ENCODE measurements at regions not wholly inside any gene's neighbourhood (a gene's known extent, or its start where the extent isn't known, plus 50 kb on each side); places are given as distances from the start of the nearest gene placed in this dataset.

GRCh38 chr5:133706506-133707430 lies 94.4 kb upstream of the FSTL4 start:
- TF ChIP-seq ZBTB7A (IDR thresholded peaks at IDR 0.05; ENCODE audit: low read depth) (no peak), CEBPB (IDR thresholded peaks at IDR 0.05) (no peak), FOXM1 (IDR thresholded peaks at IDR 0.05; ENCODE audit: borderline replicate concordance, low read depth) (no peak), TEAD4 (IDR thresholded peaks at IDR 0.05) (no peak), MAX (IDR thresholded peaks at IDR 0.05) (no peak), CREB1 (IDR thresholded peaks at IDR 0.05; ENCODE audit: low read depth) (no peak), RAD21 (IDR thresholded peaks at IDR 0.05; ENCODE audit: low read depth) (no peak)

- TF ChIP-seq EGR1 (IDR thresholded peaks at IDR 0.05) (no peak), TAF1 (IDR thresholded peaks at IDR 0.05; ENCODE audit: low read depth) (no peak), TEAD4 (IDR thresholded peaks at IDR 0.05) (no peak), FOXM1 (IDR thresholded peaks at IDR 0.05; ENCODE audit: borderline replicate concordance, low read depth) (no peak), REST (IDR thresholded peaks at IDR 0.05; ENCODE audit: low read depth) (no peak), YY1 (IDR thresholded peaks at IDR 0.05; ENCODE audit: low read depth) (no peak), ZBTB7A (IDR thresholded peaks at IDR 0.05; ENCODE audit: low read depth) (no peak), USF1 (IDR thresholded peaks at IDR 0.05) (no peak), EP300 (IDR thresholded peaks at IDR 0.05; ENCODE audit: borderline replicate concordance) (no peak), MAX (IDR thresholded peaks at IDR 0.05) (no peak), CREB1 (IDR thresholded peaks at IDR 0.05; ENCODE audit: low read depth) (no peak), CEBPB (IDR thresholded peaks at IDR 0.05) (no peak), NFIC (IDR thresholded peaks at IDR 0.05) (no peak), TCF12 (IDR thresholded peaks at IDR 0.05; ENCODE audit: low read depth) (no peak), RAD21 (IDR thresholded peaks at IDR 0.05; ENCODE audit: low read depth) (no peak)
Observed at GRCh38 chr5:133705331-133705730, 93.0 kb upstream of the FSTL4 start.

GRCh38 chr5:133704411-133704810 lies 92.1 kb upstream of the FSTL4 start:
- TF ChIP-seq EP300 (IDR thresholded peaks at IDR 0.05; ENCODE audit: borderline replicate concordance) = no peak
- no peak for TF ChIP-seq FOXM1 (IDR thresholded peaks at IDR 0.05; ENCODE audit: borderline replicate concordance, low read depth)
- TF ChIP-seq REST (IDR thresholded peaks at IDR 0.05; ENCODE audit: low read depth) = no peak
- TF ChIP-seq EGR1 (IDR thresholded peaks at IDR 0.05) = no peak
- no peak for TF ChIP-seq YY1 (IDR thresholded peaks at IDR 0.05; ENCODE audit: low read depth)
- no peak for TF ChIP-seq ZBTB7A (IDR thresholded peaks at IDR 0.05; ENCODE audit: low read depth)
- no peak for TF ChIP-seq TAF1 (IDR thresholded peaks at IDR 0.05; ENCODE audit: low read depth)
- no peak for TF ChIP-seq TEAD4 (IDR thresholded peaks at IDR 0.05)
- TF ChIP-seq MAX (IDR thresholded peaks at IDR 0.05) = no peak
- TF ChIP-seq USF1 (IDR thresholded peaks at IDR 0.05) = no peak
- TF ChIP-seq NFIC (IDR thresholded peaks at IDR 0.05) = no peak
- no peak for TF ChIP-seq TCF12 (IDR thresholded peaks at IDR 0.05; ENCODE audit: low read depth)
- TF ChIP-seq CREB1 (IDR thresholded peaks at IDR 0.05; ENCODE audit: low read depth) = no peak
- TF ChIP-seq CEBPB (IDR thresholded peaks at IDR 0.05) = no peak
- no peak for TF ChIP-seq RAD21 (IDR thresholded peaks at IDR 0.05; ENCODE audit: low read depth)

GRCh38 chr5:133703935-133704334 lies 91.6 kb upstream of the FSTL4 start:
- no peak for TF ChIP-seq ZBTB7A (IDR thresholded peaks at IDR 0.05; ENCODE audit: low read depth)
- no peak for TF ChIP-seq USF1 (IDR thresholded peaks at IDR 0.05)
- no peak for TF ChIP-seq EGR1 (IDR thresholded peaks at IDR 0.05)
- TF ChIP-seq RAD21 (IDR thresholded peaks at IDR 0.05; ENCODE audit: low read depth) = no peak
- no peak for TF ChIP-seq TEAD4 (IDR thresholded peaks at IDR 0.05)
- TF ChIP-seq FOXM1 (IDR thresholded peaks at IDR 0.05; ENCODE audit: borderline replicate concordance, low read depth) = no peak
- TF ChIP-seq TCF12 (IDR thresholded peaks at IDR 0.05; ENCODE audit: low read depth) = no peak
- TF ChIP-seq REST (IDR thresholded peaks at IDR 0.05; ENCODE audit: low read depth) = no peak
- no peak for TF ChIP-seq CREB1 (IDR thresholded peaks at IDR 0.05; ENCODE audit: low read depth)
- TF ChIP-seq NFIC (IDR thresholded peaks at IDR 0.05) = no peak
- TF ChIP-seq CEBPB (IDR thresholded peaks at IDR 0.05) = no peak
- no peak for TF ChIP-seq EP300 (IDR thresholded peaks at IDR 0.05; ENCODE audit: borderline replicate concordance)
- no peak for TF ChIP-seq YY1 (IDR thresholded peaks at IDR 0.05; ENCODE audit: low read depth)
- TF ChIP-seq MAX (IDR thresholded peaks at IDR 0.05) = no peak
- no peak for TF ChIP-seq TAF1 (IDR thresholded peaks at IDR 0.05; ENCODE audit: low read depth)
